Lower leg skin (tissue), 4 donors: ENCODE measurements at regions not wholly inside any gene's neighbourhood (a gene's known extent, or its start where the extent isn't known, plus 50 kb on each side); places are given as distances from the start of the nearest gene placed in this dataset.

ENCODE experiments used
- DNase-seq, 2 donors: peaks; one replicate each; pipeline ENCODE4 v3.0.0-alpha.2; 2019; ENCODE audit warnings: low spot score in 2 of 2
- H3K4me3 ChIP-seq: fragments of 200-600 bp; sonication (generic); 2 replicates; pipeline ENCODE4 v1.5.1; 2017; ENCODE audit warnings: mild to moderate bottlenecking, low read depth; ENCODE audit not compliant: poor library complexity, severe bottlenecking
- CTCF ChIP-seq, 3 donors: fragments of 450-650 bp; IDR thresholded peaks; one replicate each; pipeline ENCODE4 v1.5.1; 2016; ENCODE audit warnings: antibody characterized with exemption in 3 of 3, mild to moderate bottlenecking in 3 of 3, moderate library complexity in 2 of 3
- POLR2A ChIP-seq, 2 donors: fragments of 450-650 bp; IDR thresholded peaks; one replicate each; pipeline ENCODE4 v1.6.1; 2016 to 2017; ENCODE audit warnings: antibody characterized with exemption in 2 of 2, mild to moderate bottlenecking in 1 of 2, moderate library complexity in 1 of 2
- WGBS, 2 donors: methylation state at CpG; one replicate each; pipeline ENCODE4 v1.1.5; 2018; 5-methylcytosine and 5-hydroxymethylcytosine counted together
- intact Hi-C: fragments of 100-400 bp; cut with DNase I; formaldehyde crosslinking; loops from one replicate; pipeline ENCODE4 v1.15.0; 2023; ENCODE audit warnings: low total_unique reads

- TF ChIP-seq POLR2A (IDR thresholded peaks at IDR 0.05) = no peak
- TF ChIP-seq CTCF (IDR thresholded peaks at IDR 0.05) = no peak
- intact Hi-C loops = no loop called here
- no peak overlapping the region for H3K4me3 ChIP-seq
- no peak for DNase-seq
- 89 to 91% methylated on average over 1 of the region's 1 CpG for WGBS, 2 donors
These were observed 999.9 kb upstream of the CELF4 start for GRCh38 chr18:38565513-38565912.

GRCh38 chr18:38563396-38563980 lies 997.9 kb upstream of the CELF4 start:
- H3K4me3 ChIP-seq = no peak overlapping the region
- no peak for DNase-seq
- WGBS, 2 donors = 57 to 76% methylated on average over 2 of the region's 2 CpGs
- TF ChIP-seq CTCF (IDR thresholded peaks at IDR 0.05) = no peak
- no peak for TF ChIP-seq POLR2A (IDR thresholded peaks at IDR 0.05)
- intact Hi-C loops = no loop called here

DNA sequence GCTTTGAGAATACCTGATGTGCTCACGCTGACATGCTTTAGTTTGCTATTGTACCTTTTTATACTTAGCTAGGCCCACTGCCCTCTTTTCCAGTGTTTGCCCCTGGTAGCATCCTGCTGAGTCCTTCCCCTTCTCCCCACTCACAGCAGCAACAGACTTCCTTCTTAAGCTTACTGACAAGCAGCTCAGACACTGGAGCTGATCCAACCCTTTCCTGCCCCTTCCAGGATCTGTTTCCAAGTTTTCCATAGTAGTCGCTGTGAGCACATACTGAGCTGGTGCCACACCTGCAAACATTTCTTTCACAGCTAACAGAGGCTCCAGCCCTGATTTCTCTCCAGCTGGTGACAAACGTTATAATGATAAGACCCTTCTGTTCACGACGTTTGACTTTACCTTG lies 991.4 kb upstream of the CELF4 start:
- intact Hi-C loops = no loop called here
- H3K4me3 ChIP-seq = no peak overlapping the region
- no peak for DNase-seq
- WGBS, 2 donors = 52 to 55% methylated on average over 5 of the region's 5 CpGs
- TF ChIP-seq CTCF (IDR thresholded peaks at IDR 0.05) = no peak

- no peak for TF ChIP-seq CTCF (IDR thresholded peaks at IDR 0.05)
- TF ChIP-seq POLR2A (IDR thresholded peaks at IDR 0.05) = no peak
- WGBS, 2 donors = 79 to 91% methylated on average over 2 of the region's 2 CpGs
- no peak overlapping the region for H3K4me3 ChIP-seq
- no peak for DNase-seq
- intact Hi-C loops = no loop called here
These were observed 987.2 kb upstream of the CELF4 start for GRCh38 chr18:38552732-38553321.

DNA sequence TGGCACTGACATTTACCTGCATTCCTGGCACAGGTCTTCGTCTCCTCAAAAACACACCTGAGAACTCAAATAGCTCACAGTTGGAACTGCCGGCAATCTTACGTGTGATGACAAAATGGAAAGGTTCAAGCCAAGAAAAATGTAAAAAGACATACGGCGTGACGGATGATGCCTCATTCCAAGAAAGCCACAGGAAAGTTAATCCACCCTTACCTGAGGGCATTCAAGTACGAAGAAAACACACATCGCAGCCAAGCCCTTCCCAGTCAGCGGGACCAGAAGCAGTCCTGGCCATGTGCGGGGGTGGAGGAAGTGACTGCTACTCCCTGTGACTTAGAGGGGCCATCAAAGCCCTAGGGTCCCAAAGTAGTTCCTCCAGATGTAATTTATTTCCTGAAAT lies 986.3 kb upstream of the CELF4 start:
- 27 to 32% methylated on average over 10 of the region's 10 CpGs for WGBS, 2 donors
- DNase-seq = peak in 1 of 2 donors; percentile 52
- no peak overlapping the region for H3K4me3 ChIP-seq

More for the DNA sequence above, 986.3 kb upstream of the CELF4 start:
- intact Hi-C loops = no loop called here
- no peak for TF ChIP-seq POLR2A (IDR thresholded peaks at IDR 0.05)
- TF ChIP-seq CTCF (IDR thresholded peaks at IDR 0.05) = no peak
